HG03280 (cell line): ENCODE measurements at regions not wholly inside any gene's neighbourhood (a gene's known extent, or its start where the extent isn't known, plus 50 kb on each side); places are given as distances from the start of the nearest gene placed in this dataset.

Experiments used
- ATAC-seq: cut with Tn5 transposase; IDR thresholded peaks from one replicate; pipeline ENCODE4 v1.9.1; 2021; ENCODE audit warnings: mild to moderate bottlenecking, moderate library complexity; ENCODE audit not compliant: unreplicated experiment

- ATAC-seq = no peak
Observed at GRCh38 chr3:30290479-30290878, 315.9 kb upstream of the TGFBR2 start.

- ATAC-seq = no peak
Observed at GRCh38 chr3:30292192-30292893, 314.1 kb upstream of the TGFBR2 start.

GRCh38 chr3:30293621-30294240, 312.7 kb upstream of the TGFBR2 start:
- no peak for ATAC-seq

GRCh38 chr3:30294241-30294667, 312.1 kb upstream of the TGFBR2 start:
- no peak for ATAC-seq

- no peak for ATAC-seq
Observed at GRCh38 chr3:30297112-30297511, 309.3 kb upstream of the TGFBR2 start.

GRCh38 chr3:30299674-30300385, 306.6 kb upstream of the TGFBR2 start:
- no peak for ATAC-seq

- no peak for ATAC-seq
Observed at GRCh38 chr3:30300809-30301208, 305.6 kb upstream of the TGFBR2 start.

- no peak for ATAC-seq
Observed at GRCh38 chr3:30302027-30302426, 304.4 kb upstream of the TGFBR2 start.

- ATAC-seq = no peak
Observed at GRCh38 chr3:30303770-30304169, 302.6 kb upstream of the TGFBR2 start.

- ATAC-seq = no peak
Observed at GRCh38 chr3:30305021-30305420, 301.4 kb upstream of the TGFBR2 start.

GRCh38 chr3:30306896-30307295, 299.5 kb upstream of the TGFBR2 start:
- ATAC-seq = no peak

GRCh38 chr3:30307372-30307950, 298.9 kb upstream of the TGFBR2 start:
- ATAC-seq = no peak

GRCh38 chr3:30308131-30308530, 298.3 kb upstream of the TGFBR2 start:
- ATAC-seq = no peak

GRCh38 chr3:30309961-30310954, 296.1 kb upstream of the TGFBR2 start:
- ATAC-seq = no peak

GRCh38 chr3:30311781-30312180, 294.6 kb upstream of the TGFBR2 start:
- ATAC-seq = no peak

- no peak for ATAC-seq
Observed at GRCh38 chr3:30313840-30314239, 292.6 kb upstream of the TGFBR2 start.

- ATAC-seq = no peak
Observed at GRCh38 chr3:30314757-30315325, 291.6 kb upstream of the TGFBR2 start.

GRCh38 chr3:30315447-30315846, 291.0 kb upstream of the TGFBR2 start:
- no peak for ATAC-seq

GRCh38 chr3:30317561-30317960, 288.8 kb upstream of the TGFBR2 start:
- no peak for ATAC-seq

GRCh38 chr3:30318110-30318509, 288.3 kb upstream of the TGFBR2 start:
- ATAC-seq = no peak
